Activated gamma-delta T cell treated with Interleukin-2 at 50 U/mL for 16 hours (primary cell): ENCODE measurements at regions not wholly inside any gene's neighbourhood (a gene's known extent, or its start where the extent isn't known, plus 50 kb on each side); places are given as distances from the start of the nearest gene placed in this dataset.
"Not testable (repeated sequence)": the region's sequence is repeated elsewhere in the genome, so short reads cannot be mapped to it uniquely, and the experiment has no call there.

Source experiments
- DNase-seq: peaks from one replicate; pipeline ENCODE4 v3.0.0-alpha.2; 2020

DNA sequence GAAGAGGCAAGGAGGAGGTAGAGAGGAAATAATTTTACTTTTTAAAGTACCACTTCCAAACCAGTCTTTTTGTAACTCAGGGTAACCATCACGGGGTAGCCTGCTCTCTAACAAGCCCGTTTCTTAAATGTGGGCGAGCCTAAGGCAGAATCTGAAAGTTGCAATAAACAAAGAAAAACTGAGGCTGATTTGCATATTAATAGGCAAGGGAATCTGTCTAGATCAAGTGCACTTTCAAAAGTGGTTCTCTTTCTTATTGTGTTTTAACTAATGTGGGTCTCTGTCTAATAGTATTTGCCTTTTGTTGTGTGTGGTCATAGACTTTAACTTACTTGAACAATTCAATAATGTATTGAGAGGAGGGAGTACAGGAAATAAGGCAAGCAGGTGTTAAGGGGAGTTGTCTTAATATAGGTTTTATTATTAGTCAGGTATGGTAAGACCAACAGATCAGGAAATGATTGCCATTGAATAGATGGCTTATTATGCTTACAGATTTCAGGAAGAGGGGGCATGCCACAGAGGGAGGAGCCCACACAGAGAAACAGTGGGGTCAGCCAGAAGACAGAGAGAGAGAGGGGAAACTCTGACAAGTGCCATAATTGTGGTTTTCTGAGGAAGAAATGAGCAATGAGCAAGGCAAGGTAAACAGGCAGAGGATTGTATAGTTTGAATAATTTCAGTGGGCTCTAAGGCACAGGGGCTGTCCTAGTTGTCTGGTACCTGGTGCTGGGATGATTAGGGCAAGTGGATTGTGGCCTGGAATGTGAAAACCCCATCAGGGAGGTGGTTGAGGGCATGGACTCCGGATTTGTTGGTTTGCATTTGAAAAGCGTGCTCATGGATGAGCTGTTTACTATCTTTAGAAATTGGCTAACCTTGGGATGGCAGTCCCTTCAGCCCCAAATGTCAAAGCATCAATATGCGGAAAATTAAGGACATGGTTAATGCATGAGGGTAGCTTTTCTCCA lies 237.2 kb downstream of the TOX3 start:
- no peak for DNase-seq

GRCh38 chr16:52308051-52308450 lies 238.9 kb downstream of the TOX3 start:
- no peak for DNase-seq

GRCh38 chr16:52301026-52301425 lies 245.9 kb downstream of the TOX3 start:
- no peak for DNase-seq

GRCh38 chr16:52298769-52299168 lies 248.2 kb downstream of the TOX3 start:
- no peak for DNase-seq

GRCh38 chr16:52296706-52297315 lies 250.1 kb downstream of the TOX3 start:
- DNase-seq = not testable (repeated sequence)

DNA sequence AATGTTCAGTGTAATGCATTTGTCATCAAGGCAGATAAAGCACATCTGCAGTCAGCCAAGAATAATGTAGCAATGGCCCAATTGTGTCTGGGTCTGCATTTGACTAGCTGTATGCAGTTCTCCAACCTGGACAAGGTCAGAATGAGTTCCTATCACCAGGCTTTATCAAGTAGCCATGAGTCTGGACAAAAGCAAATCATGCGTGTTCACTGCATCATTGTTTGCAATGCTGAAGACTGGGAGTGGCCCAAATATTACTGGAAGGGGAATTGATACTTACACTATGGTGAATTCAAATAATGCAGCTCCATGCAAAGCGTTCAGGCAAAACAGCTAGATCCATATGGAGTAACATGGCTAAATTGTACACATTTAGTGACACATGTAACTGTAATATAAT lies 250.9 kb downstream of the TOX3 start:
- DNase-seq = no peak

GRCh38 chr16:52294660-52295059 lies 252.3 kb downstream of the TOX3 start:
- DNase-seq = no peak

DNA sequence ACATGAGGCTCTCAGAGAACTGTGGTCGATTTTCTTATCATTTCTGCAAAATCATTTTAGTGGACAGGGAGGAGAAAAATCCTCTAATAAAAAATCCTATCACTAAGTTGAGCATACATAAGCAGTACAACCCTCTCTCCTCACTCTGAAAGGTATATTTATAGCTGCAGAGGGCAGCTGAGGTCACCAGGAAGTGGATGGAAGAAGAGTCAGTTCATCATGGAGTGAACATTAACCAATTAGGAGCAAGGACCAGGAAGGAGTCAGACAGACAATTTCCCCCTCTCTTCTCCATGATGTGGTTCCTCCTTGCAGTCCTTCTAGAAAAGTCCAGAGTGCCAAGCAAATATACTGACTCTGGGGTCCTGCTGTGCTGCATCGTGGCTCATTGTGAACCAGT lies 253.7 kb downstream of the TOX3 start:
- DNase-seq = no peak

DNA sequence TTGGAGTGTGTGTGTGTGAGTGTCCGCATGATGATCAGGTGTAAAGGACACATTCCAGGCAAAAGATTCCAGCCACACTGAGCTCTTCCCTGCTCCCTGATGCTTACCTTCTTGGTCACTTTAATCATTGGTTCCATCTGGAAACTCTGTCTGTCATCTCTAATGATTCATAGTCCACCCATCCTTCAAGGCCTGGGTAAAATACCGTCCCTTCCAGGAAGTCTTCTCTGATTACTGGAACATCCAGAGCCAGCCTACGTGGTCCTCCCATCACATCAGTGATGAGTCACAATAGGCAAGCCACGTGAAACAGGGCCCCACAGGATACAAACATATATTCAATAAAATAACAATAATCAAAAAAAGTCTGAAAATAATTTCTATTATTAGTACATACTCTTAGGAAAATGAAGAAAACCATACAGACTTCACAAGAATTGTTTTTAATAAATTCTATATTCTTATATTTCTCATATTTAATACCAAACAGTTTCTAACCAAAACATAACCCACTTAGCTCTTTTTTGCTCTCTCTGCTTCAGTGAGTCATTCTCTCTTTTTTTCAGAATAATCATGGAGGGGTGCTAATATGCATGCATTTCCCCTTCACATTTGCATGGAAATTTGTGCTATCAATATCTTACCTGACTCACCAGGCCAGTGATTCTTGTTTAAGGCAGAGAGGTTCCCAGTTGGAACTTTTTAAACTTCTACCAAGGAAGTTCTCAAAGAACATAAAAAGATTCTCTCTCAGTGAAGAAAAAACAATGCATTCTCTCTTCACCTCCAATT lies 263.2 kb downstream of the TOX3 start:
- no peak for DNase-seq

GRCh38 chr16:52283018-52283417 lies 263.9 kb downstream of the TOX3 start:
- no peak for DNase-seq

DNA sequence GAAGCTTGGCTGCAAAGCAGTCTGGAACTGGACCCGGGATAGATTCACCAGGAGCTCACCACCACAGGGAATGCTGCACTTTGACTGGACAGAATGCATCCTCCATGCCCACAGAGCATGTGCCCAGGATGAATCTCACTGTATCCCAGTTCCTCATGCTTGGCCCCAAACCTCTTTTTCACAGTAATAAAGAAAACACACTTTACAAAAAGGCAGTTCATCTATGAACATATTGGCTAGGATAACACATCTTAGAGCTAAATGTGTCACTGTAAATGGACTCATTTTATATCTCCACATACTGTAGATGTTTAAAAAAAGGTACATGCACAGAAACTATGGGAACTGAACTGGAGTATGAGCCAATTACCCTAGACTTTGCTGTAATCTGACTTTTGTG lies 266.9 kb downstream of the TOX3 start:
- DNase-seq = no peak

GRCh38 chr16:52271088-52271750 lies 275.7 kb downstream of the TOX3 start:
- no peak for DNase-seq

GRCh38 chr16:52265446-52265861 lies 281.5 kb downstream of the TOX3 start:
- no peak for DNase-seq

DNA sequence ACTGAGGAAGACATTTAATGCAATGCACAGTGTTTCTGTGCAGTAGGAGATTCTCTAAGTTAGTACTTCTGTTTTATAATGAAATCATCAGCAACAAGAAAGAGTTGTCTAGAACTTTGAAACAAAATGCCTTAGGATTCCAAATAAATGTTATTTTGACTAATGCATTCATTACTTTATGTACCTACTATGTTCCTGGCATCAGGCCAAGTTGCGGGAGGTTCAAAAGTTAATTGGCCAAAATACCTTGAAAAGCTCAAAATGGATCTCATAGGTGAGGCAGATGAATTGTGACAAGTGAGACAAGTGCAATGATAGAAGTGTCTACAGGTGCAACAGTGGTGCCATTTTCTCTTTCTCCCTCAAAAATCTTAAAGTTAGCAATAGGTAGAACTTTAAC lies 289.4 kb downstream of the TOX3 start:
- no peak for DNase-seq

DNA sequence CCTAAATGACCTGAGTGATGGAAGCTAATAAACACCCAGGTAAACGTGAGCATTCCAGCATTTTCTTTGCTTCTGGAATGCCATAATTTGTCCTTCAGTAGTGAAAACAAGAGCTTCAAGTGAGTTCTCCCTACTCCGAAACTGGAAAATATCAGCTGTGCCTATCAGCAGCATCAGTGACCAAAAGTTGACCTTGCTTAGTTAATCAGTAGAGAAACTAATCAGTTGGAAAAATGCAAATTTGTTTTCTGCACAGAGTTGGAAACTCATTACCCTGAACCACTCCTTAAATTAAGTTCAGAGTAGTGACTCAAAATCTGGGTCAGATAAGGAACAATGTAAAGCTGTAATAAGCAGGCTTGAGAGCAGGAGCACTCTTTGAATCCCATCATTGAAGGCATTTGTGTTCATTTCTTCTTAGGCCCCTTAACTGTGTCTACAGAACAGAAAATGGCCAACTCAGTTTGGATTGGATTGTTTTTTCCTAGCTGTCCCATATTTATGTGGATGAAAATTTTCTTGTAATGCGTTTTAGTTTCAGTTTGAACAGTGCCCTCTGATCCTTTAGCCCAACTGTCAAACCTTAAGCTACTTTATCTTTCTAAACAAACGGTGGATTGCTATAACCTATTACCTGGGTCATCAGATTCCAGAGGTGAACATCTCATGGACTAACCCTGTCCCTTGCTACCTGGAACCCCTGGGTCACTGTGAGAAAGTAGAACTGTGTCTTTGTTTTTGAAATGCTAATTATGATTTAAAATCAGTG lies 290.4 kb downstream of the TOX3 start:
- DNase-seq = no peak

DNA sequence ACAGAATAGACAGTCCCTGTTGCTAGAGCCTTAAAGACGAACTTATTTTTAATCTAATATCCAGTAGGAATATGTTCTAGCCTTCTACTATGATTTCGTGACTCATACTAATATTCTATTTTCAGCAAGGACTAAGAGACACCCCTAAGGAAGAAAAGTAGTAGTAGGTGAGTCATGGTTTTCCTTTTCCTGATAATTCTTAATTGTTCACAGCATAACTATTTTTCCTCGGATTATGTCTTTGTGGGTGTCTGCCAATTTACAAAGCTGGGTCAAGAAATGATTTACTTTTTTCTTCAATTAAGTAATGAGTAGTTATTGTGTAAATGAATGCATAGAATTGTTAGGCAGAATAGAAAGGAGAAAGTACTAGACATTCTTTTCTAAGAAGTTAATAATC lies 292.2 kb downstream of the TOX3 start:
- no peak for DNase-seq

- no peak for DNase-seq
Observed at GRCh38 chr16:52252680-52253079, 294.3 kb downstream of the TOX3 start.

DNA sequence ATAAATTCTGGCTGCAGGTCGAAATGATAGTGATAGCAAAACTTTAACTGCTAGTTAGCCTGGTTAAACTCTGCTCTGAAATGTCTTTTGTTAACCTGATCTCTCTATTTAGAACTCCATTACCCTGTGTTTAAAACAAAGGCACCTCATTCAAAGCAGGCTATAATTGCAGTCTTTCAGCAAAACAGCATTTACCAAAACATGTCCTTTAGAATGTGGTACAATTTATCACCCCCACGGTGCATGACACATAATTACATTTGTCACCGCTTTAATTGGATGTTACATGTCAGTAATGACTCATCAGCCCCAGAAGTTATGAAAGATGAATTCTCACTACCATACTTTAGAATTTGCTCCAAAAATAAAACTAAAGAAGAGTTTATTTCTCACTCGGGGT lies 295.4 kb downstream of the TOX3 start:
- DNase-seq = no peak

- no peak for DNase-seq
Observed at GRCh38 chr16:52247737-52248136, 299.2 kb downstream of the TOX3 start.

GRCh38 chr16:52238710-52239109 lies 308.2 kb downstream of the TOX3 start:
- no peak for DNase-seq

- DNase-seq = no peak
Observed at GRCh38 chr16:52237823-52238222, 309.1 kb downstream of the TOX3 start.

DNA sequence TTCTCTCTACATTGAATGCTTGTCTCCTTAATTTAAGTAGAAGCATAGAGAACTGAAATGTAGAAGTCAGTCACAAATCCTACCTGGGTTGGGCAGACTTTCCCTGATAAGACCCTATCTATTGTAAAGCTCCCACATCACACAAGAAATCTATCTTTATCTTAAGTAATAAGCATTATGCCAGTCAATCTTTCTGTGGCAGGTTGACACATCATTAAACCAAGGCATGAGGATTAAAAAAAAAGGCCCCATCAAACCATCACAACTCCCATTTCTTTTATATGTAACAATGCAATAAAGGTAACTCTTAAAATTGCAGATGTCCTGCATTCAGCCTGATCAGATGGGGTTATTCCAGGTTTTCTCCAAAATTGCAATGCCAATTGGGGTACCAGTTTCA lies 311.8 kb downstream of the TOX3 start:
- DNase-seq = no peak
